Loucy (cell line): ENCODE measurements at regions not wholly inside any gene's neighbourhood (a gene's known extent, or its start where the extent isn't known, plus 50 kb on each side); places are given as distances from the start of the nearest gene placed in this dataset.

Experiments
- EZH2phosphoT487 ChIP-seq: fragments of 200-600 bp; IDR thresholded peaks from 2 replicates; pipeline ENCODE4 v1.6.1; 2018; ENCODE audit warnings: antibody characterized with exemption, mild to moderate bottlenecking, moderate library complexity, borderline replicate concordance
- TF ChIP-seq, protein P1 (sequence below): fragments of 200-600 bp; sonication (generic); conservative IDR thresholded peaks from 2 replicates; pipeline ENCODE4 v1.5.1; 2014; ENCODE audit warnings: mild to moderate bottlenecking, antibody characterized with exemption, low read length

DNA sequence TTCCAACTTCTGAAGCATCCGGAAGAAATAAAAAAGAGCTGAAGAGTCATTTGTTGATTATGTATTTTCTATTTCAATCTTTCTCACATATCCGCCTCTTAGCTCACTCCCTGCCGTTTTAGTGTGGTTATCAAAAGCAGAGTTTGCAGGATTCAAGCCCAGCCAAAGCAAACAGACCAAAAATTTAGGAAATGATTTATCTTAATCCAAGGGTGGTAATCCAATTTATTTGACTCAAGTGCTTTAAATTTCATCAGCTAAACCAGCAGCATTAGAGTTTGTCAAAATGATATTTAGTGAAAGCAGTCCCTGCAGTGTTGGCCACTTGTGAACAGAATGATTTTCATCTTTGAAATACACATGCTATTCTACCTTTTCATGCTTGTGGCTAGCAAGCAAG is 129.3 kb upstream of the CCDC68 start:
- TF ChIP-seq, protein P1, sequence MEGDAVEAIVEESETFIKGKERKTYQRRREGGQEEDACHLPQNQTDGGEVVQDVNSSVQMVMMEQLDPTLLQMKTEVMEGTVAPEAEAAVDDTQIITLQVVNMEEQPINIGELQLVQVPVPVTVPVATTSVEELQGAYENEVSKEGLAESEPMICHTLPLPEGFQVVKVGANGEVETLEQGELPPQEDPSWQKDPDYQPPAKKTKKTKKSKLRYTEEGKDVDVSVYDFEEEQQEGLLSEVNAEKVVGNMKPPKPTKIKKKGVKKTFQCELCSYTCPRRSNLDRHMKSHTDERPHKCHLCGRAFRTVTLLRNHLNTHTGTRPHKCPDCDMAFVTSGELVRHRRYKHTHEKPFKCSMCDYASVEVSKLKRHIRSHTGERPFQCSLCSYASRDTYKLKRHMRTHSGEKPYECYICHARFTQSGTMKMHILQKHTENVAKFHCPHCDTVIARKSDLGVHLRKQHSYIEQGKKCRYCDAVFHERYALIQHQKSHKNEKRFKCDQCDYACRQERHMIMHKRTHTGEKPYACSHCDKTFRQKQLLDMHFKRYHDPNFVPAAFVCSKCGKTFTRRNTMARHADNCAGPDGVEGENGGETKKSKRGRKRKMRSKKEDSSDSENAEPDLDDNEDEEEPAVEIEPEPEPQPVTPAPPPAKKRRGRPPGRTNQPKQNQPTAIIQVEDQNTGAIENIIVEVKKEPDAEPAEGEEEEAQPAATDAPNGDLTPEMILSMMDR, result no peak
- no peak for TF ChIP-seq EZH2phosphoT487
